H9 (cell line): ENCODE measurements at regions not wholly inside any gene's neighbourhood (a gene's known extent, or its start where the extent isn't known, plus 50 kb on each side); places are given as distances from the start of the nearest gene placed in this dataset.

ENCODE experiments used
- DNase-seq: peaks from one replicate; pipeline ENCODE4 v3.0.0-alpha.2; 2017
- H2AFZ ChIP-seq: one replicate; pipeline ENCODE4 v1.6.1; 2013; ENCODE audit warnings: mild to moderate bottlenecking, low read length, control low read depth, moderate library complexity
- H2AK5ac ChIP-seq: 2 replicates; pipeline ENCODE4 v1.6.1; 2013; ENCODE audit warnings: low read length, control low read depth, mixed read lengths; ENCODE audit not compliant: insufficient read length
- H2BK120ac ChIP-seq: one replicate; pipeline ENCODE4 v1.6.1; 2013; ENCODE audit warnings: low read depth, mild to moderate bottlenecking, low read length, control low read depth, inconsistent platforms; ENCODE audit not compliant: poor library complexity, severe bottlenecking
- H2BK12ac ChIP-seq: 2 replicates; pipeline ENCODE4 v1.6.1; 2013; ENCODE audit warnings: low read length, control low read depth, mixed read lengths, low read depth; ENCODE audit not compliant: insufficient read length
- H2BK15ac ChIP-seq: 2 replicates; pipeline ENCODE4 v1.6.1; 2013; ENCODE audit warnings: low read depth, low read length, control low read depth
- H2BK20ac ChIP-seq: one replicate; pipeline ENCODE4 v1.6.1; 2013; ENCODE audit warnings: low read depth, mild to moderate bottlenecking, low read length, control low read depth, inconsistent platforms; ENCODE audit not compliant: poor library complexity, severe bottlenecking
- H2BK5ac ChIP-seq: 2 replicates; pipeline ENCODE4 v1.6.1; 2013; ENCODE audit warnings: low read length, control low read depth, mixed read lengths; ENCODE audit not compliant: insufficient read length
- H3K14ac ChIP-seq: 2 replicates; pipeline ENCODE4 v1.6.1; 2013; ENCODE audit warnings: low read length, control low read depth; ENCODE audit not compliant: insufficient read depth
- H3K18ac ChIP-seq: 2 replicates; pipeline ENCODE4 v1.6.1; 2013; ENCODE audit warnings: low read depth, mild to moderate bottlenecking, mixed read lengths, low read length, control low read depth; ENCODE audit not compliant: insufficient read length
- H3K23ac ChIP-seq: 2 replicates; pipeline ENCODE4 v1.6.1; 2013; ENCODE audit warnings: low read length, control low read depth, mixed read lengths, low read depth; ENCODE audit not compliant: insufficient read length
- H3K23me2 ChIP-seq: 2 replicates; pipeline ENCODE4 v1.6.1; 2013; ENCODE audit warnings: low read depth, mild to moderate bottlenecking, mixed read lengths, low read length, control low read depth; ENCODE audit not compliant: insufficient read length, poor library complexity, severe bottlenecking
- H3K27ac ChIP-seq: 2 replicates; pipeline ENCODE4 v1.5.1; 2013; ENCODE audit warnings: low read length, control low read depth, mixed read lengths, low read depth; ENCODE audit not compliant: insufficient read length
- H3K27me3 ChIP-seq: 2 replicates; pipeline ENCODE4 v1.6.1; 2013; ENCODE audit warnings: low read length, control low read depth, inconsistent platforms; ENCODE audit not compliant: insufficient read depth
- H3K4ac ChIP-seq: 2 replicates; pipeline ENCODE4 v1.6.1; 2013; ENCODE audit warnings: low read depth, mild to moderate bottlenecking, control low read depth, inconsistent platforms, low read length, moderate library complexity
- H3K4me1 ChIP-seq: 2 replicates; pipeline ENCODE4 v1.6.1; 2013; ENCODE audit warnings: low read length, control low read depth, inconsistent platforms; ENCODE audit not compliant: insufficient read depth
- H3K4me2 ChIP-seq: 2 replicates; pipeline ENCODE4 v1.6.1; 2013; ENCODE audit warnings: low read length, control low read depth, mixed read lengths; ENCODE audit not compliant: insufficient read length, insufficient read depth
- H3K56ac ChIP-seq: 2 replicates; pipeline ENCODE4 v1.6.1; 2013; ENCODE audit warnings: low read depth, mild to moderate bottlenecking, mixed read lengths, low read length, control low read depth; ENCODE audit not compliant: insufficient read length
- H3K79me1 ChIP-seq: 2 replicates; pipeline ENCODE4 v1.6.1; 2013; ENCODE audit warnings: low read depth, mild to moderate bottlenecking, moderate library complexity, low read length, control low read depth, inconsistent platforms; ENCODE audit not compliant: insufficient read depth, poor library complexity, severe bottlenecking
- H3K79me2 ChIP-seq: 2 replicates; pipeline ENCODE4 v1.6.1; 2013; ENCODE audit warnings: low read length, control low read depth, inconsistent platforms; ENCODE audit not compliant: insufficient read depth
- H3K9ac ChIP-seq: 2 replicates; pipeline ENCODE4 v1.6.1; 2013; ENCODE audit warnings: low read length, control low read depth, mixed read lengths; ENCODE audit not compliant: insufficient read length; ENCODE audit errors: extremely low read depth
- H3K9me3 ChIP-seq: one replicate; pipeline ENCODE4 v1.6.1; 2013; ENCODE audit warnings: low read depth, low read length, inconsistent platforms; ENCODE audit not compliant: control insufficient read depth
- H3T11ph ChIP-seq: one replicate; pipeline ENCODE4 v1.6.1; 2013; ENCODE audit warnings: mild to moderate bottlenecking, low read length, control low read depth, inconsistent platforms
- H4K20me1 ChIP-seq: one replicate; pipeline ENCODE4 v1.6.1; 2013; ENCODE audit not compliant: control insufficient read depth, insufficient read length, insufficient read depth
- H4K5ac ChIP-seq: 2 replicates; pipeline ENCODE4 v1.6.1; 2013; ENCODE audit warnings: low read depth, mild to moderate bottlenecking, mixed read lengths, low read length, control low read depth; ENCODE audit not compliant: insufficient read length
- H4K8ac ChIP-seq: replicated peaks from 2 replicates; pipeline ENCODE4 v1.6.1; 2013; ENCODE audit warnings: low read length, control low read depth, mixed read lengths, low read depth; ENCODE audit not compliant: insufficient read length
- H4K91ac ChIP-seq: 2 replicates; pipeline ENCODE4 v1.6.1; 2013; ENCODE audit warnings: low read depth, mild to moderate bottlenecking, moderate library complexity, mixed read lengths, low read length, control low read depth; ENCODE audit not compliant: insufficient read length
- H3K27ac Mint-ChIP-seq, 3 experiments: 2 replicates in 2 of 3; 3 replicates in 1 of 3; pipeline ENCODE4 v1.8.0; 2020 to 2021; ENCODE audit warnings: mixed read lengths in 3 of 3, mild to moderate bottlenecking in 1 of 3, moderate library complexity in 1 of 3
- H3K27me3 Mint-ChIP-seq: 2 replicates; pipeline ENCODE4 v1.8.0; 2021; ENCODE audit warnings: low read depth, mild to moderate bottlenecking, moderate library complexity, mixed read lengths
- H3K36me3 Mint-ChIP-seq, 3 experiments: 2 replicates in 2 of 3; 3 replicates in 1 of 3; pipeline ENCODE4 v1.8.0; 2020 to 2021; ENCODE audit warnings: low read depth in 3 of 3, mixed read lengths in 3 of 3; ENCODE audit not compliant: insufficient read depth in 1 of 3
- H3K4me1 Mint-ChIP-seq, 2 experiments: 2 replicates each; pipeline ENCODE4 v1.8.0; 2020; ENCODE audit warnings: mixed read lengths in 2 of 2
- H3K4me3 Mint-ChIP-seq, 2 experiments: 2 replicates in 1 of 2; 3 replicates in 1 of 2; pipeline ENCODE4 v1.8.0; 2020 to 2021; ENCODE audit warnings: mild to moderate bottlenecking in 2 of 2, mixed read lengths in 2 of 2, moderate library complexity in 1 of 2
- H3K9me3 Mint-ChIP-seq, 2 experiments: 2 replicates in 1 of 2; 3 replicates in 1 of 2; pipeline ENCODE4 v1.8.0; 2020; ENCODE audit warnings: mild to moderate bottlenecking in 2 of 2, mixed read lengths in 2 of 2, moderate library complexity in 1 of 2
- WGBS: extraction: QIAGEN DNeasy Blood & Tissue Kit; methylation state at CpG from one replicate; pipeline ENCODE4 v1.1.7; 2013; ENCODE audit warnings: missing lambda C conversion rate, low lambda C conversion rate, mixed read lengths; ENCODE audit not compliant: insufficient read length; ENCODE audit errors: extremely low coverage; 5-methylcytosine and 5-hydroxymethylcytosine counted together
- TF ChIP-seq, protein P1 (sequence below): fragments of 200-600 bp; sonication (generic); conservative IDR thresholded peaks from 3 replicates; pipeline ENCODE4 v1.8.0; 2021; ENCODE audit warnings: antibody characterized with exemption, mild to moderate bottlenecking

DNA sequence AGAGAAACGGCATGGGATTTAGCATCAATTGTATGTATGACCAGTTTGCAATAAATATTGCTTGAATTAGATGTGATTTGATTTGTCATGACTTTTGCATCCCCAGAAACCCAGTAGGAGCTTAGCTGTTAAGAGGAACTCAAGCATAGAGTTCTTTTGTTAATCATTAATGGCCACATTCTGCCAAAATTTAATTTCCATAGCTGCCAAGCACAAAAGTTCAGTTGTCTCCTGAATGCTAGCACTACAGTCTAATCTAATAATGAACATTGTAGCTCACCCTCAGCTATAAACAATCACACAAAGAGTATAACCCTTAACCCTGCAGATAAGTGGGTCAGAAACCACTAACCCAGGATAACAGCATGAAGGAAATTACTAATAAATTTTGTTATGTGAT, 169.8 kb upstream of the GRAMD2B start:
- no peak overlapping the region for H3K27ac Mint-ChIP-seq
- no peaks in the 10 kb centered on the region for H3K9me3 ChIP-seq
- H3K27me3 Mint-ChIP-seq, result no peaks in the 10 kb centered on the region
- H2BK15ac ChIP-seq, result no peak overlapping the region
- no peak overlapping the region for H3K27ac ChIP-seq
- DNase-seq, result no peak
- no CpG with 5 or more reads among the region's 1 CpG for WGBS
- H3K14ac ChIP-seq, result no peak overlapping the region
- peaks cover 0 to 7% of the 10 kb centered on the region in 2 experiments; a peak in 3 of 5 replicates for H3K9me3 Mint-ChIP-seq
- H2BK120ac ChIP-seq, result no peak overlapping the region
- no peaks in the 10 kb centered on the region for H3K79me1 ChIP-seq
- no peak overlapping the region for H4K91ac ChIP-seq
- H3K4me1 ChIP-seq, result no peaks in the 10 kb centered on the region
- no peaks in the 10 kb centered on the region for H3K4me1 Mint-ChIP-seq
- no peak overlapping the region for H3K4me3 Mint-ChIP-seq
- H3K23me2 ChIP-seq, result no peaks in the 10 kb centered on the region
- no peak overlapping the region for H2AFZ ChIP-seq
- H2AK5ac ChIP-seq, result no peak overlapping the region
- H2BK5ac ChIP-seq, result no peak overlapping the region
- no peak overlapping the region for H4K5ac ChIP-seq
- H3T11ph ChIP-seq, result no peak overlapping the region
- H3K36me3 Mint-ChIP-seq, result no peaks in the 10 kb centered on the region; a peak in 1 of 7 replicates
- no peak overlapping the region for H3K18ac ChIP-seq
- no peak overlapping the region for H3K56ac ChIP-seq
- no peak overlapping the region for H2BK20ac ChIP-seq
- no peak overlapping the region for H3K4ac ChIP-seq
- no peak overlapping the region for H3K9ac ChIP-seq
- no peaks in the 10 kb centered on the region for H3K79me2 ChIP-seq
- TF ChIP-seq, protein P1, sequence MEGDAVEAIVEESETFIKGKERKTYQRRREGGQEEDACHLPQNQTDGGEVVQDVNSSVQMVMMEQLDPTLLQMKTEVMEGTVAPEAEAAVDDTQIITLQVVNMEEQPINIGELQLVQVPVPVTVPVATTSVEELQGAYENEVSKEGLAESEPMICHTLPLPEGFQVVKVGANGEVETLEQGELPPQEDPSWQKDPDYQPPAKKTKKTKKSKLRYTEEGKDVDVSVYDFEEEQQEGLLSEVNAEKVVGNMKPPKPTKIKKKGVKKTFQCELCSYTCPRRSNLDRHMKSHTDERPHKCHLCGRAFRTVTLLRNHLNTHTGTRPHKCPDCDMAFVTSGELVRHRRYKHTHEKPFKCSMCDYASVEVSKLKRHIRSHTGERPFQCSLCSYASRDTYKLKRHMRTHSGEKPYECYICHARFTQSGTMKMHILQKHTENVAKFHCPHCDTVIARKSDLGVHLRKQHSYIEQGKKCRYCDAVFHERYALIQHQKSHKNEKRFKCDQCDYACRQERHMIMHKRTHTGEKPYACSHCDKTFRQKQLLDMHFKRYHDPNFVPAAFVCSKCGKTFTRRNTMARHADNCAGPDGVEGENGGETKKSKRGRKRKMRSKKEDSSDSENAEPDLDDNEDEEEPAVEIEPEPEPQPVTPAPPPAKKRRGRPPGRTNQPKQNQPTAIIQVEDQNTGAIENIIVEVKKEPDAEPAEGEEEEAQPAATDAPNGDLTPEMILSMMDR, result no peak
- no peak overlapping the region for H2BK12ac ChIP-seq
- no peak overlapping the region for H4K8ac ChIP-seq
- H4K20me1 ChIP-seq, result no peaks in the 10 kb centered on the region
- no peak overlapping the region for H3K23ac ChIP-seq
- H3K27me3 ChIP-seq, result no peaks in the 10 kb centered on the region
- H3K4me2 ChIP-seq, result no peak overlapping the region
